HG02571 (cell line): ENCODE measurements at regions not wholly inside any gene's neighbourhood (a gene's known extent, or its start where the extent isn't known, plus 50 kb on each side); places are given as distances from the start of the nearest gene placed in this dataset.
"Not testable (repeated sequence)": the region's sequence is repeated elsewhere in the genome, so short reads cannot be mapped to it uniquely, and the experiment has no call there.

Source experiments
- ATAC-seq: cut with Tn5 transposase; IDR thresholded peaks from one replicate; pipeline ENCODE4 v1.9.1; 2021; ENCODE audit warnings: mild to moderate bottlenecking, moderate library complexity; ENCODE audit not compliant: unreplicated experiment

GRCh38 chr3:147333098-147333497 lies 73.2 kb downstream of the ZIC4 start:
- ATAC-seq: no peak

- no peak for ATAC-seq
Measured at GRCh38 chr3:147328711-147329110, 77.6 kb downstream of the ZIC4 start.

- no peak for ATAC-seq
Measured at GRCh38 chr3:147324356-147324755, 82.0 kb downstream of the ZIC4 start.

- ATAC-seq: no peak
Measured at GRCh38 chr3:147318900-147319299, 87.4 kb downstream of the ZIC4 start.

GRCh38 chr3:147317080-147317479 lies 89.3 kb downstream of the ZIC4 start:
- ATAC-seq: not testable (repeated sequence)

GRCh38 chr3:147313513-147313912 lies 92.8 kb downstream of the ZIC4 start:
- no peak for ATAC-seq

GRCh38 chr3:147312786-147313280 lies 93.5 kb downstream of the ZIC4 start:
- ATAC-seq: no peak

GRCh38 chr3:147311716-147312115 lies 94.6 kb downstream of the ZIC4 start:
- no peak for ATAC-seq

- ATAC-seq: no peak
Measured at GRCh38 chr3:147305533-147306250, 100.7 kb downstream of the ZIC4 start.

- no peak for ATAC-seq
Measured at GRCh38 chr3:147304756-147305155, 101.6 kb downstream of the ZIC4 start.

GRCh38 chr3:147301781-147302180 lies 104.6 kb downstream of the ZIC4 start:
- no peak for ATAC-seq

- no peak for ATAC-seq
Measured at GRCh38 chr3:147299656-147300055, 106.7 kb downstream of the ZIC4 start.

- no peak for ATAC-seq
Measured at GRCh38 chr3:147298511-147298982, 107.8 kb downstream of the ZIC4 start.

- ATAC-seq: no peak
Measured at GRCh38 chr3:147297761-147298350, 108.5 kb downstream of the ZIC4 start.

- not testable (repeated sequence) for ATAC-seq
Measured at GRCh38 chr3:147287370-147287769, 119.0 kb downstream of the ZIC4 start.

- ATAC-seq: no peak
Measured at GRCh38 chr3:147269907-147270306, 136.4 kb downstream of the ZIC4 start.

GRCh38 chr3:147267434-147267833 lies 138.9 kb downstream of the ZIC4 start:
- ATAC-seq: no peak

GRCh38 chr3:147257944-147258343 lies 148.4 kb downstream of the ZIC4 start:
- no peak for ATAC-seq

- no peak for ATAC-seq
Measured at GRCh38 chr3:147256739-147257138, 149.6 kb downstream of the ZIC4 start.

- ATAC-seq: no peak
Measured at GRCh38 chr3:147246906-147247305, 159.4 kb downstream of the ZIC4 start.

- not testable (repeated sequence) for ATAC-seq
Measured at GRCh38 chr3:147245638-147246037, 160.7 kb downstream of the ZIC4 start.

GRCh38 chr3:147245022-147245421 lies 161.3 kb downstream of the ZIC4 start:
- not testable (repeated sequence) for ATAC-seq
